WTC11 (cell line): ENCODE measurements at regions not wholly inside any gene's neighbourhood (a gene's known extent, or its start where the extent isn't known, plus 50 kb on each side); places are given as distances from the start of the nearest gene placed in this dataset.
"Not testable (repeated sequence)": the region's sequence is repeated elsewhere in the genome, so short reads cannot be mapped to it uniquely, and the experiment has no call there.

Experiments
- ATAC-seq: fragments of 200-7000 bp; cut with Tn5 transposase; 2 replicates; pipeline ENCODE4 v1.10.0; 2021; ENCODE audit warnings: mild to moderate bottlenecking, moderate library complexity
- CTCF ChIA-PET: fragments of 300-600 bp; sonication (Branson Sonifier 250); formaldehyde crosslinking; loops from one replicate; lab custom pipeline; 2021; ENCODE audit warnings: antibody characterized with exemption; lab: Charles Lee
- POLR2A ChIA-PET: fragments of 350-600 bp; sonication (Branson Sonifier 250); formaldehyde crosslinking; loops from one replicate; lab custom pipeline; 2021; ENCODE audit warnings: antibody characterized with exemption; lab: Charles Lee
- DNase-seq: peaks from one replicate; pipeline ENCODE4 v3.0.0; 2021; ENCODE audit warnings: low spot score
- H3K27ac Mint-ChIP-seq: 2 replicates; pipeline ENCODE4 v1.8.0; 2021; ENCODE audit warnings: mixed read lengths
- H3K27me3 Mint-ChIP-seq: 2 replicates; pipeline ENCODE4 v1.8.0; 2021; ENCODE audit warnings: low read depth, mild to moderate bottlenecking, moderate library complexity, mixed read lengths
- H3K36me3 Mint-ChIP-seq: 2 replicates; pipeline ENCODE4 v1.8.0; 2021; ENCODE audit warnings: mixed read lengths
- H3K4me1 Mint-ChIP-seq: 2 replicates; pipeline ENCODE4 v1.8.0; 2022; ENCODE audit warnings: mixed read lengths
- H3K4me3 Mint-ChIP-seq: 2 replicates; pipeline ENCODE4 v1.8.0; 2021; ENCODE audit warnings: mild to moderate bottlenecking, moderate library complexity, mixed read lengths
- H3K9me3 Mint-ChIP-seq: 2 replicates; pipeline ENCODE4 v1.8.0; 2021; ENCODE audit warnings: mixed read lengths
- ATF1 ChIP-seq: sonication (generic); formaldehyde crosslinking; IDR thresholded peaks from 2 replicates; pipeline ENCODE4 v1.8.1; 2023; ENCODE audit warnings: mild to moderate bottlenecking, moderate library complexity, missing genetic modification reagents
- CREB1 ChIP-seq: sonication (generic); formaldehyde crosslinking; IDR thresholded peaks from 2 replicates; pipeline ENCODE4 v1.8.0; 2023; ENCODE audit warnings: mild to moderate bottlenecking, missing genetic modification reagents
- GRHL2 ChIP-seq: fragments of 250-450 bp; sonication (Bioruptor Pico); IDR thresholded peaks from 2 replicates; pipeline ENCODE4 v1.8.0; 2022; ENCODE audit warnings: mild to moderate bottlenecking, moderate library complexity; ENCODE audit not compliant: insufficient replicate concordance, severe bottlenecking
- GTF2I ChIP-seq: fragments of 250-450 bp; sonication (Bioruptor Pico); conservative IDR thresholded peaks from 2 replicates; pipeline ENCODE4 v1.4.0; 2021; ENCODE audit warnings: mild to moderate bottlenecking
- MXD4 ChIP-seq: fragments of 250-450 bp; sonication (Bioruptor Pico); IDR thresholded peaks from 2 replicates; pipeline ENCODE4 v1.8.0; 2021; ENCODE audit warnings: mild to moderate bottlenecking, moderate library complexity, borderline replicate concordance
- OVOL2 ChIP-seq: fragments of 250-450 bp; sonication (Bioruptor Pico); IDR thresholded peaks from 2 replicates; pipeline ENCODE4 v1.9.0; 2021; ENCODE audit warnings: mild to moderate bottlenecking, borderline replicate concordance
- RELA ChIP-seq: sonication (generic); formaldehyde crosslinking; IDR thresholded peaks from 2 replicates; pipeline ENCODE4 v1.8.1; 2022; ENCODE audit warnings: missing genetic modification reagents, mild to moderate bottlenecking, borderline replicate concordance
- SOX15 ChIP-seq: fragments of 250-450 bp; sonication (Bioruptor Pico); IDR thresholded peaks from 2 replicates; pipeline ENCODE4 v1.9.0; 2021; ENCODE audit warnings: mild to moderate bottlenecking
- TEAD4 ChIP-seq: sonication (generic); formaldehyde crosslinking; IDR thresholded peaks from 2 replicates; pipeline ENCODE4 v1.8.0; 2022; ENCODE audit warnings: mild to moderate bottlenecking, missing genetic modification reagents
- ZBTB21 ChIP-seq: sonication (generic); formaldehyde crosslinking; IDR thresholded peaks from 2 replicates; pipeline ENCODE4 v1.8.1; 2023; ENCODE audit warnings: mild to moderate bottlenecking, missing genetic modification reagents, borderline replicate concordance
- ZNF121 ChIP-seq: sonication (generic); formaldehyde crosslinking; IDR thresholded peaks from 2 replicates; pipeline ENCODE4 v1.8.0; 2023; ENCODE audit warnings: missing genetic modification reagents
- ZNF138 ChIP-seq: sonication (generic); formaldehyde crosslinking; conservative IDR thresholded peaks from 2 replicates; pipeline ENCODE4 v1.8.1; 2022; ENCODE audit warnings: mild to moderate bottlenecking, moderate library complexity, missing genetic modification reagents
- TF ChIP-seq, protein P1 (sequence below): fragments of 250-450 bp; sonication (Bioruptor Pico); IDR thresholded peaks from 2 replicates; pipeline ENCODE4 v2.1.2; 2022; ENCODE audit warnings: mild to moderate bottlenecking, moderate library complexity
- TF ChIP-seq, protein P2 (sequence below): fragments of 250-450 bp; sonication (Bioruptor Pico); conservative IDR thresholded peaks from 2 replicates; pipeline ENCODE4 v1.9.0; 2021; ENCODE audit warnings: mild to moderate bottlenecking
- TF ChIP-seq, protein P3 (sequence below): sonication (generic); formaldehyde crosslinking; IDR thresholded peaks from 2 replicates; pipeline ENCODE4 v1.8.1; 2023; ENCODE audit warnings: mild to moderate bottlenecking, missing genetic modification reagents, borderline replicate concordance
- TF ChIP-seq, protein P4 (sequence below): sonication (generic); formaldehyde crosslinking; IDR thresholded peaks from 2 replicates; pipeline ENCODE4 v1.8.1; 2023; ENCODE audit warnings: mild to moderate bottlenecking, missing genetic modification reagents, moderate library complexity

DNA sequence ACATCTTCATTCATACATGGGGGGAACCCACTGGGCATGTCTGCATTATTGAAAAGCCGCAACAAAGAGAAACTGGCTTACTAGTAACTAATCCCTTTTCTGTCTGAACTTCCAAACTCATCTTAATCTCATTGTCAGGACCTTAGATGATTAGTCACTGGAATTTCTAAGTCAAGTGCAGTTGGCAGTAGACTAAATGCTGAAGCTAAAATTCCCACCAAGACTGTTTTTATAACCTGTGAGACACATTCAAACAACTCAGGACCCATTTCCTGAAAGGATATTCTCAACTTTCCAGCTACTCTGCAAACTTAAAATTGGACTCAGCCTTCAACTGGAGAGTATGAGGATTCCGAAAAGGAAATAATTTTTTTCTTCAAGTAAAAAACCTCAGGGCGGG is 94.8 kb upstream of the SCAF8 start:
- ChIA-PET POLR2A (no interaction called here), CTCF (no interaction called here)
- H3K27me3 Mint-ChIP-seq, result no peaks in the 10 kb centered on the region
- no peaks in the 10 kb centered on the region for H3K36me3 Mint-ChIP-seq
- peaks cover 8% of the 10 kb centered on the region for H3K9me3 Mint-ChIP-seq
- no peak overlapping the region for H3K4me3 Mint-ChIP-seq
- TF ChIP-seq, protein P1, sequence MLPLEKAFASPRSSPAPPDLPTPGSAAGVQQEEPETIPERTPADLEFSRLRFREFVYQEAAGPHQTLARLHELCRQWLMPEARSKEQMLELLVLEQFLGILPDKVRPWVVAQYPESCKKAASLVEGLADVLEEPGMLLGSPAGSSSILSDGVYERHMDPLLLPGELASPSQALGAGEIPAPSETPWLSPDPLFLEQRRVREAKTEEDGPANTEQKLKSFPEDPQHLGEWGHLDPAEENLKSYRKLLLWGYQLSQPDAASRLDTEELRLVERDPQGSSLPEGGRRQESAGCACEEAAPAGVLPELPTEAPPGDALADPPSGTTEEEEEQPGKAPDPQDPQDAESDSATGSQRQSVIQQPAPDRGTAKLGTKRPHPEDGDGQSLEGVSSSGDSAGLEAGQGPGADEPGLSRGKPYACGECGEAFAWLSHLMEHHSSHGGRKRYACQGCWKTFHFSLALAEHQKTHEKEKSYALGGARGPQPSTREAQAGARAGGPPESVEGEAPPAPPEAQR, result no peak
- TF ChIP-seq MXD4, result no peak
- TF ChIP-seq CREB1 (CRISPR knock-in tag), result no peak
- TF ChIP-seq ZBTB21 (CRISPR knock-in tag), result no peak
- DNase-seq, result no peak
- H3K27ac Mint-ChIP-seq, result no peak overlapping the region
- ATAC-seq, result no peak
- H3K4me1 Mint-ChIP-seq, result no peaks in the 10 kb centered on the region

DNA sequence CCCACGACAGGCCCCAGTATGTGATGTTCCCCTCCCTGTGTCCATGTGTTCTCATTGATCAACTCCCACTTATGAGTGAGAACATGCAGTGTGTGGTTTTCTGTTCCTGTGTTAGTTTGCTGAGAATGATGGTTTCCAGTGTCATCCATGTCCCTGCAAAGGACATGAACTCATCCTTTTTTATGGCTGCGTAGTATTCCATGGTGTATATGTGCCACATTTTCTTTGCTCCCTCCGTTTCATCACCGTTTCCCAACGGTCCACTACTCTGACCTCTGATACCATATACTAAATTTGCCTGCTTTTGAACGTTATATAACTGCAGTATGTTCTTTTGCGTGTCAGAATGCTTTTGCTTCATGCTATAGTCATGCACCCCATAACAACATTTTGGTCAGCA is 94.0 kb upstream of the SCAF8 start:
- CTCF ChIA-PET, H3K36me3 Mint-ChIP-seq, H3K4me3 Mint-ChIP-seq, ATAC-seq, POLR2A ChIA-PET, DNase-seq, H3K4me1 Mint-ChIP-seq, H3K9me3 Mint-ChIP-seq, H3K27me3 Mint-ChIP-seq, H3K27ac Mint-ChIP-seq: not testable (repeated sequence)

DNA sequence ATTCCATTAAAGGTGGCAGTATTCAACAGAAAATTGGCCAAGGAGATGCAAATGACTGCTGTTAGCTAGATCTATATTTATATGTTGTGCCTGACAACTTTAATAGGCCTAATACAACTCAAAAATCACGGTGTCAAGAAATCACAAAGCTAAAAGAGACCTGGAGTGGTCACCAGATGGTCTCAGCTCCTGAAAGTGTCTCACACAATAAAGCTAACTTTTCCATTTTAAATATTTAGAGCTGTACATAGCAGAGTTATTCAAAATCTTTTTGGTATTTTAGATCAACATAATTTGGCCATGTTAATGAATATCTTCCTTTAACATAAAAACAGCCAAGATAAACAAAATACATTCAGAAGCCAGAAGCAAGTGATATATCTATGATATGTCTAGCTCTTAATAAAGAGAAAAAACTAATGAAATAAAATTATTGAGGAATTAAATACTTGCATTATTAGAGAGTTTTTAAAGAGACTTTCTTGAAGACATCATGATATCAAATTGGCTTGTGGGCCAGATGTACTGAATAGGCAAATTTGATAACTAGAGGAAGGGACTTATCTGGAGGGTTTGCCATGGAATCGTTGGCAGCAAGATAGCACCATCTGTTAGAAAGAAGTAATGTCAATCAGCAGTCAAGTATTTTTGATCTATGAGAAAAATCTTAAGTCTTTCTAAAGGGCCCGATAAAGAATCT is 84.9 kb upstream of the SCAF8 start:
- DNase-seq (no peak), ATAC-seq (no peak)
- Mint-ChIP-seq H3K4me3 (no peak overlapping the region), H3K36me3 (no peaks in the 10 kb centered on the region), H3K9me3 (peaks cover 5% of the 10 kb centered on the region; the same call in 1 of the 2 replicates)
- POLR2A ChIA-PET, result no interaction called here
- no peak for TF ChIP-seq ZNF138 (CRISPR knock-in tag)
- TF ChIP-seq GRHL2 (CRISPR knock-in tag), result no peak
- no peak for TF ChIP-seq OVOL2 (CRISPR knock-in tag)
- TF ChIP-seq ZBTB21 (CRISPR knock-in tag), result no peak
- no peak for TF ChIP-seq ZNF121
- no peak for TF ChIP-seq RELA (CRISPR knock-in tag)
- TF ChIP-seq TEAD4 (CRISPR knock-in tag), result no peak
- no peak for TF ChIP-seq ATF1 (CRISPR knock-in tag)
- TF ChIP-seq SOX15 (CRISPR knock-in tag), result no peak
- TF ChIP-seq, protein P2, sequence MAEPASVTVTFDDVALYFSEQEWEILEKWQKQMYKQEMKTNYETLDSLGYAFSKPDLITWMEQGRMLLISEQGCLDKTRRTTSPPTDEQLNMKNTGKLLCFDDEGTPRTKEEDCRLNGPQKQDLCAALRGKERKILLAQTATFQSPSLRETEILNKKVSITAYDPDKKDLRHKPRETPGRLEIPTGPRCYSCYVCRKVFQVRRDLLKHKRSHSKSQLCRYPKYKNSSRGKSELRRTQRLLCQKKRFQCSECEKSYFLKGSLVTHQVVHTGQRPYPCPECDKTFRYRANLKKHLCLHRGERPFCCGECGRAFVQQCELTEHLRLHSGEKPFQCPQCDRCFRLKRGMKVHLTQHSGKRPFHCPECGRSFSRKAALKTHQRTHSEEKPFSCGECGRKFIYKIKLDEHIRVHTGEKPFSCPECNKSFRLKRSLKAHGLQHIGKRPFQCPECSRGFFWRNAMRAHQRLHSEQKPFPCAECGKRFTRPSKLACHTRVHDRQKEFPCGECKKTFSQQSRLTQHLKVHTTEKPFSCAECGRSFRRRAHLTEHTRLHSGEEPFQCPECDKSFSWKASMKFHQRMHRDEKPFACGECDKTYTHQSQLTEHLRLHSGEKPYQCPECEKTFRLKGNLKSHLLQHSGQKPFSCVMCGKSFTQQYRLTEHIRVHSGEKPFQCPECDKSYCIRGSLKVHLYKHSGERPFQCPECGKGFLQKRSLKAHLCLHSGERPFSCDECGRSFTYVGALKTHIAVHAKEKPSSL (CRISPR knock-in tag), result no peak
- TF ChIP-seq, protein P3, sequence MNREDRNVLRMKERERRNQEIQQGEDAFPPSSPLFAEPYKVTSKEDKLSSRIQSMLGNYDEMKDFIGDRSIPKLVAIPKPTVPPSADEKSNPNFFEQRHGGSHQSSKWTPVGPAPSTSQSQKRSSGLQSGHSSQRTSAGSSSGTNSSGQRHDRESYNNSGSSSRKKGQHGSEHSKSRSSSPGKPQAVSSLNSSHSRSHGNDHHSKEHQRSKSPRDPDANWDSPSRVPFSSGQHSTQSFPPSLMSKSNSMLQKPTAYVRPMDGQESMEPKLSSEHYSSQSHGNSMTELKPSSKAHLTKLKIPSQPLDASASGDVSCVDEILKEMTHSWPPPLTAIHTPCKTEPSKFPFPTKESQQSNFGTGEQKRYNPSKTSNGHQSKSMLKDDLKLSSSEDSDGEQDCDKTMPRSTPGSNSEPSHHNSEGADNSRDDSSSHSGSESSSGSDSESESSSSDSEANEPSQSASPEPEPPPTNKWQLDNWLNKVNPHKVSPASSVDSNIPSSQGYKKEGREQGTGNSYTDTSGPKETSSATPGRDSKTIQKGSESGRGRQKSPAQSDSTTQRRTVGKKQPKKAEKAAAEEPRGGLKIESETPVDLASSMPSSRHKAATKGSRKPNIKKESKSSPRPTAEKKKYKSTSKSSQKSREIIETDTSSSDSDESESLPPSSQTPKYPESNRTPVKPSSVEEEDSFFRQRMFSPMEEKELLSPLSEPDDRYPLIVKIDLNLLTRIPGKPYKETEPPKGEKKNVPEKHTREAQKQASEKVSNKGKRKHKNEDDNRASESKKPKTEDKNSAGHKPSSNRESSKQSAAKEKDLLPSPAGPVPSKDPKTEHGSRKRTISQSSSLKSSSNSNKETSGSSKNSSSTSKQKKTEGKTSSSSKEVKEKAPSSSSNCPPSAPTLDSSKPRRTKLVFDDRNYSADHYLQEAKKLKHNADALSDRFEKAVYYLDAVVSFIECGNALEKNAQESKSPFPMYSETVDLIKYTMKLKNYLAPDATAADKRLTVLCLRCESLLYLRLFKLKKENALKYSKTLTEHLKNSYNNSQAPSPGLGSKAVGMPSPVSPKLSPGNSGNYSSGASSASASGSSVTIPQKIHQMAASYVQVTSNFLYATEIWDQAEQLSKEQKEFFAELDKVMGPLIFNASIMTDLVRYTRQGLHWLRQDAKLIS (CRISPR knock-in tag), result no peak
- TF ChIP-seq, protein P4, sequence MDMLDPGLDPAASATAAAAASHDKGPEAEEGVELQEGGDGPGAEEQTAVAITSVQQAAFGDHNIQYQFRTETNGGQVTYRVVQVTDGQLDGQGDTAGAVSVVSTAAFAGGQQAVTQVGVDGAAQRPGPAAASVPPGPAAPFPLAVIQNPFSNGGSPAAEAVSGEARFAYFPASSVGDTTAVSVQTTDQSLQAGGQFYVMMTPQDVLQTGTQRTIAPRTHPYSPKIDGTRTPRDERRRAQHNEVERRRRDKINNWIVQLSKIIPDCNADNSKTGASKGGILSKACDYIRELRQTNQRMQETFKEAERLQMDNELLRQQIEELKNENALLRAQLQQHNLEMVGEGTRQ (CRISPR knock-in tag), result no peak
- no peak for TF ChIP-seq GTF2I (CRISPR knock-in tag)
- TF ChIP-seq, all 79 proteins: peak for 0
- Mint-ChIP-seq H3K27ac (no peak overlapping the region), H3K4me1 (peaks cover 10% of the 10 kb centered on the region), H3K27me3 (no peaks in the 10 kb centered on the region)
- CTCF ChIA-PET, result interaction anchor here (1.1 kb wide), 1 partner anchor 27 kb away, joined by 3 read pairs; no protein-coding TSS in a partner anchor
